A549 (cell line): ENCODE measurements at regions not wholly inside any gene's neighbourhood (a gene's known extent, or its start where the extent isn't known, plus 50 kb on each side); places are given as distances from the start of the nearest gene placed in this dataset.

Source experiments
- ATAC-seq, 2 experiments: fragments of 200-7000 bp in 1 of 2; fragments of >200 bp in 1 of 2; cut with Nextera tagmentation in 1 of 2; cut with Tn5 transposase in 1 of 2; 3 replicates each; pipeline versions ENCODE4 v1.8.0 to v1.9.1; 2018 to 2020; ENCODE audit warnings: mild to moderate bottlenecking in 1 of 2, moderate library complexity in 1 of 2
- CTCF ChIA-PET: fragments of 300-600 bp; sonication (Branson Sonifier 250); formaldehyde crosslinking; extraction: SDS; loops from one replicate; lab custom pipeline; 2021; ENCODE audit warnings: antibody characterized with exemption, inconsistent platforms; lab: Yijun Ruan, JAX
- POLR2A ChIA-PET: fragments of 350-600 bp; formaldehyde crosslinking; extraction: SDS; loops from one replicate; lab custom pipeline; 2021; ENCODE audit warnings: antibody characterized with exemption, inconsistent platforms; lab: Yijun Ruan, JAX
- DNase-seq, 2 experiments: peaks; one replicate each; pipeline versions ENCODE4 v3.0.0 to v3.0.0-alpha.2; 2011 to 2016; ENCODE audit warnings: low read depth in 1 of 2, low spot score in 1 of 2
- FAIRE-seq: peaks from 2 replicates; lab custom pipeline; 2011; peaks lifted over from hg19 to GRCh38; lab: Jason Lieb, UNC
- H3K27ac ChIP-seq, 2 experiments: fragments of >200 bp; sonication (Bioruptor Twin); formaldehyde crosslinking; 3 replicates each; pipeline ENCODE4 v1.5.1; 2016 to 2017
- H3K4me1 ChIP-seq: fragments of >200 bp; sonication (Bioruptor Twin); formaldehyde crosslinking; 3 replicates; pipeline ENCODE4 v1.6.1; 2016
- H3K4me2 ChIP-seq: fragments of >200 bp; sonication (Bioruptor Twin); formaldehyde crosslinking; 3 replicates; pipeline ENCODE4 v1.6.1; 2016
- H3K4me3 ChIP-seq: fragments of >200 bp; sonication (Bioruptor Twin); formaldehyde crosslinking; 3 replicates; pipeline ENCODE4 v1.5.1; 2016
- H3K9me3 ChIP-seq: fragments of >200 bp; sonication (Bioruptor Twin); formaldehyde crosslinking; 3 replicates; pipeline ENCODE4 v1.6.1; 2016
- CBX2 ChIP-seq: fragments of 200-600 bp; sonication (generic); IDR thresholded peaks from 2 replicates; pipeline ENCODE4 v1.6.1; 2016; ENCODE audit warnings: low read depth, mild to moderate bottlenecking, borderline replicate concordance
- CEBPB ChIP-seq, 2 experiments: fragments of >200 bp in 1 of 2; sonication (Bioruptor Twin) in 1 of 2; formaldehyde crosslinking in 1 of 2; IDR thresholded peaks; 2 replicates each; pipeline ENCODE4 v1.6.1; 2012 to 2016
- EP300 ChIP-seq, 2 experiments: fragments of >200 bp; sonication (Bioruptor Twin); formaldehyde crosslinking; IDR thresholded peaks; 2 replicates in 1 of 2; 3 replicates in 1 of 2; pipeline ENCODE4 v1.6.1; 2016 to 2017
- FOSL2 ChIP-seq, 2 experiments: fragments of 450-650 bp in 1 of 2; fragments of >200 bp in 1 of 2; sonication (Bioruptor Twin) in 1 of 2; formaldehyde crosslinking; IDR thresholded peaks; 2 replicates each; pipeline versions ENCODE4 v1.5.0 to v1.6.1; 2016 to 2020; ENCODE audit warnings: mild to moderate bottlenecking in 1 of 2, moderate library complexity in 1 of 2
- GATA3 ChIP-seq: IDR thresholded peaks from 2 replicates; pipeline ENCODE4 v1.6.1; 2012; ENCODE audit warnings: borderline replicate concordance
- HEYL ChIP-seq: fragments of 250-450 bp; sonication (Bioruptor Pico); IDR thresholded peaks from 2 replicates; pipeline ENCODE4 v1.8.0; 2021; ENCODE audit warnings: mild to moderate bottlenecking, moderate library complexity
- HOXA7 ChIP-seq: fragments of 250-450 bp; sonication (Bioruptor Pico); IDR thresholded peaks from 2 replicates; pipeline ENCODE4 v1.5.0; 2020; ENCODE audit warnings: mild to moderate bottlenecking, moderate library complexity
- HOXB13 ChIP-seq: fragments of 250-450 bp; sonication (Bioruptor Pico); IDR thresholded peaks from 2 replicates; pipeline ENCODE4 v1.5.0; 2020; ENCODE audit warnings: low read depth, mild to moderate bottlenecking, moderate library complexity
- HOXB5 ChIP-seq: fragments of 250-450 bp; sonication (Bioruptor Pico); IDR thresholded peaks from 2 replicates; pipeline ENCODE4 v1.5.0; 2020; ENCODE audit warnings: mild to moderate bottlenecking, moderate library complexity
- JUN ChIP-seq, 2 experiments: fragments of >200 bp; sonication (Bioruptor Twin); formaldehyde crosslinking; IDR thresholded peaks; 2 replicates in 1 of 2; 3 replicates in 1 of 2; pipeline ENCODE4 v1.6.1; 2016 to 2017
- JUNB ChIP-seq: fragments of >200 bp; sonication (Bioruptor Twin); formaldehyde crosslinking; IDR thresholded peaks from 2 replicates; pipeline ENCODE4 v1.6.1; 2016
- MAFK ChIP-seq: fragments of 450-650 bp; IDR thresholded peaks from 2 replicates; pipeline ENCODE4 v1.6.1; 2014; ENCODE audit not compliant: partially characterized antibody
- MYC ChIP-seq: IDR thresholded peaks from 2 replicates; pipeline ENCODE4 v1.6.1; 2012; ENCODE audit warnings: mild to moderate bottlenecking, inconsistent platforms, low read length, improper control_type of control experiment, borderline replicate concordance
- NPAS2 ChIP-seq: fragments of 250-450 bp; sonication (Bioruptor Pico); IDR thresholded peaks from 2 replicates; pipeline ENCODE4 v1.8.0; 2022; ENCODE audit warnings: mild to moderate bottlenecking, moderate library complexity, borderline replicate concordance
- POLR2A ChIP-seq: IDR thresholded peaks from 2 replicates; pipeline ENCODE4 v1.6.1; 2012; ENCODE audit warnings: mild to moderate bottlenecking, low read length
- RAD21 ChIP-seq, 2 experiments: fragments of >200 bp in 1 of 2; sonication (Bioruptor Twin) in 1 of 2; formaldehyde crosslinking in 1 of 2; IDR thresholded peaks in 1 of 2; conservative IDR thresholded peaks in 1 of 2; 2 replicates in 1 of 2; 3 replicates in 1 of 2; pipeline ENCODE4 v1.6.1; 2012 to 2018; ENCODE audit warnings: inconsistent platforms in 1 of 2
- RARB ChIP-seq: fragments of 250-450 bp; sonication (Bioruptor Pico); IDR thresholded peaks from 2 replicates; pipeline ENCODE4 v1.8.0; 2021; ENCODE audit warnings: mild to moderate bottlenecking, moderate library complexity
- TFCP2L1 ChIP-seq: fragments of 250-450 bp; sonication (Bioruptor Pico); IDR thresholded peaks from 2 replicates; pipeline ENCODE4 v1.5.0; 2021; ENCODE audit warnings: mild to moderate bottlenecking
- WGBS: methylation state at CpG from one replicate; pipeline ENCODE4 v1.1.6; 2017; ENCODE audit errors: missing lambda C conversion rate; 5-methylcytosine and 5-hydroxymethylcytosine counted together
- TF ChIP-seq, protein P1 (sequence below): fragments of 150-350 bp; IDR thresholded peaks from 2 replicates; pipeline ENCODE4 v1.6.1; 2014; ENCODE audit warnings: low read depth, mild to moderate bottlenecking, low read length
- TF ChIP-seq, protein P2 (sequence below): fragments of >200 bp; sonication (Bioruptor Twin); formaldehyde crosslinking; IDR thresholded peaks from 3 replicates; pipeline ENCODE4 v1.6.1; 2016
- TF ChIP-seq, protein P3 (sequence below): fragments of 200-600 bp; sonication (generic); IDR thresholded peaks from 2 replicates; pipeline ENCODE4 v1.6.1; 2016; ENCODE audit warnings: antibody characterized with exemption, mild to moderate bottlenecking, moderate library complexity
- TF ChIP-seq, protein P4 (sequence below): IDR thresholded peaks from 2 replicates; pipeline ENCODE4 v1.6.1; 2012
- TF ChIP-seq, protein P5 (sequence below): IDR thresholded peaks from 2 replicates; pipeline ENCODE4 v1.6.1; 2012; ENCODE audit warnings: low read depth, borderline replicate concordance

DNA sequence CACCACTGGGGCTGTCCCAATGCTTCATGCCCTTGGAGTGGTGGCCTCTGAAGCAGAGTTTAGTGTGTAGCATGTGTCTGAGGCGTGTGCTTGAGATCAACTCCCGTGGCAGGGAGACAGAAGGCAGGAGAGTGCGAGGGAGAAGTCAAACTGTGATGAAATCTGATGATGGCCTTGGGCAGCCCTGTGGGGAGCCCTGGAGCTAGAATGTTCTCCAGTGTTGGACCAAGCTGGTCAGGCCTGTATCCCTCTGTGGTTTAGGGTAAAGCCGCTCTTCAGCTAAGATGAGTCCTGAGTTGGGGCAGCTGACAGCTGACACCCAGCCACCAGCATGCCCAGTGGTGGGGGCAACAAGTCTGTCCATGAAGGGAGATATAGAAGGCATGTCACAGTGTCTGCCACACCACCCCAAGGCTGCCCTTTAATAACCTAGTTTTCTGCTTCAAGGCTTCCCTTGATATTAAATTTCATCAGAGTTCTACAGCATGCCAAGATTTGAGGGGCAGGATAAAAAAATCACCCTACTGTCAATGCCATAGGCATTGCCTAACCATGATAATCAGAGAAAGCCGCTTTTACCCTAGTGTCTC, 170.5 kb upstream of the SVIL start (continued):
- TF ChIP-seq, protein P1, sequence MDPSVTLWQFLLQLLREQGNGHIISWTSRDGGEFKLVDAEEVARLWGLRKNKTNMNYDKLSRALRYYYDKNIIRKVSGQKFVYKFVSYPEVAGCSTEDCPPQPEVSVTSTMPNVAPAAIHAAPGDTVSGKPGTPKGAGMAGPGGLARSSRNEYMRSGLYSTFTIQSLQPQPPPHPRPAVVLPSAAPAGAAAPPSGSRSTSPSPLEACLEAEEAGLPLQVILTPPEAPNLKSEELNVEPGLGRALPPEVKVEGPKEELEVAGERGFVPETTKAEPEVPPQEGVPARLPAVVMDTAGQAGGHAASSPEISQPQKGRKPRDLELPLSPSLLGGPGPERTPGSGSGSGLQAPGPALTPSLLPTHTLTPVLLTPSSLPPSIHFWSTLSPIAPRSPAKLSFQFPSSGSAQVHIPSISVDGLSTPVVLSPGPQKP, result no peak
- TF ChIP-seq CBX2, result no peak
- TF ChIP-seq, all 56 proteins: peak for 0

DNA sequence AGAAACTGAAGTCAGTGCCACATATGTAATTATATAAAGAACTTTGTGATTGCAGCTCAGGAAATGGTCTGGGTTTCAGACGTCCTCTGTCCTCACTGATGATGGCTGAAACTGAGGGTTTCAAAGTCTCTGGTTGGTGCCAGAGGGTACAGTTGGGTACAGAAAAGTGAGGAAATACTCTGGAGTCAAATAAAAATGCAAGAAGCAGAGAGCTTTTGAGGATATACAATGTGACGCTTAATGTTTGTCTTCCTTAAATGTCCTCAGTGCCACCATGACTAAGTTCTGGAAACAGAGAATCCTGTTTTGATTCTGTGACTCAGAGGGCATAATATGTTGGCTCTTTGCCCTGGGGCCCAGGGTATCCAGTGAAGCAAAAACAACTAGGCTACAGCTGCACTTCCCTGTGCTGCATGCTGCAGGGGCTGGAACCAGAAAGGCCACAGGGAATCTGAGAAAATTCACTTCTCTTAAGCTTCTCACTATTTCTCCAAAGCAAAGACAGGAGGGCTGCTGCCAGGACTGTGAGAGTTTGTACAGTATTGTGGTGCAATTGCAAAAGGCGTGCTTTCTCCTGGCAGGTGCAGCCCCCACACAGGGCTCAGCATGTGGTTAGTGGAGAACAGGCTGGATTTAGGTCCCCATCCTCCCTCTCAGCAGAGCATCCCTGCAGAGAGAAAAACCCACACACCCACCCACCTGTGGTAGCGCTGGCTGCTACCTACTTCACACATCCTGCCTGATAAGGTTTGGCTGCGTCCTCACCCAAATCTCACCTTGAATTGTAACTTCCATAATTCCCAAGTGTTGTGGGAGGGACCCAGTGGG, 169.5 kb upstream of the SVIL start:
- ChIA-PET CTCF (interaction anchor here (0.9 to 2.5 kb wide), 6 partner anchors 18 to 90 kb away, joined by 3 to 17 read pairs (median 8); no protein-coding TSS in a partner anchor), POLR2A (interaction anchor here (0.5 to 1.0 kb wide), 2 partner anchors 10 to 17 kb away, joined by 3 read pairs; no protein-coding TSS in a partner anchor)
- WGBS, result 51% methylated on average over 5 of the region's 5 CpGs
- peak overlapping the region; percentile 84 for H3K4me2 ChIP-seq
- peak overlapping the region; percentile 79 to 86 for H3K27ac ChIP-seq
- H3K4me3 ChIP-seq, result peak overlapping the region; percentile 21; the same call in 1 of the 3 replicates
- H3K4me1 ChIP-seq, result peaks cover 55% of the 10 kb centered on the region
- FAIRE-seq (peak; percentile 67), DNase-seq (peak; percentile 82 to 85), ATAC-seq (peak; percentile 80 to 83)
- peak; percentile 34 to 81; a peak in 3 of 5 replicates for TF ChIP-seq EP300 (IDR thresholded peaks at IDR 0.05)
- TF ChIP-seq, protein P2, sequence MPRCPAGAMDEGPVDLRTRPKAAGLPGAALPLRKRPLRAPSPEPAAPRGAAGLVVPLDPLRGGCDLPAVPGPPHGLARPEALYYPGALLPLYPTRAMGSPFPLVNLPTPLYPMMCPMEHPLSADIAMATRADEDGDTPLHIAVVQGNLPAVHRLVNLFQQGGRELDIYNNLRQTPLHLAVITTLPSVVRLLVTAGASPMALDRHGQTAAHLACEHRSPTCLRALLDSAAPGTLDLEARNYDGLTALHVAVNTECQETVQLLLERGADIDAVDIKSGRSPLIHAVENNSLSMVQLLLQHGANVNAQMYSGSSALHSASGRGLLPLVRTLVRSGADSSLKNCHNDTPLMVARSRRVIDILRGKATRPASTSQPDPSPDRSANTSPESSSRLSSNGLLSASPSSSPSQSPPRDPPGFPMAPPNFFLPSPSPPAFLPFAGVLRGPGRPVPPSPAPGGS, result 0 out of 3 replicates have a peak, but pooled peaks have one; percentile 72
- TF ChIP-seq JUN (IDR thresholded peaks at IDR 0.05), result peak; percentile 63 to 76; a peak in 3 of 5 replicates
- no peak for TF ChIP-seq HOXA7 (CRISPR knock-in tag)
- no peak for TF ChIP-seq NPAS2
- TF ChIP-seq GATA3, result peak; percentile 66; the same call in 1 of the 2 replicates
- peak; percentile 70 for TF ChIP-seq FOSL2 (IDR thresholded peaks at IDR 0.05)
- TF ChIP-seq FOSL2 (CRISPR knock-in tag; IDR thresholded peaks at IDR 0.05), result peak; percentile 87
- TF ChIP-seq CEBPB (IDR thresholded peaks at IDR 0.05), result peak in 1 of 2 experiments; percentile 54; a peak in 2 of 4 replicates
- TF ChIP-seq JUNB, result peak; percentile 86
- TF ChIP-seq HOXB13 (CRISPR knock-in tag), result no peak
- H3K9me3 ChIP-seq, result no peaks in the 10 kb centered on the region

DNA sequence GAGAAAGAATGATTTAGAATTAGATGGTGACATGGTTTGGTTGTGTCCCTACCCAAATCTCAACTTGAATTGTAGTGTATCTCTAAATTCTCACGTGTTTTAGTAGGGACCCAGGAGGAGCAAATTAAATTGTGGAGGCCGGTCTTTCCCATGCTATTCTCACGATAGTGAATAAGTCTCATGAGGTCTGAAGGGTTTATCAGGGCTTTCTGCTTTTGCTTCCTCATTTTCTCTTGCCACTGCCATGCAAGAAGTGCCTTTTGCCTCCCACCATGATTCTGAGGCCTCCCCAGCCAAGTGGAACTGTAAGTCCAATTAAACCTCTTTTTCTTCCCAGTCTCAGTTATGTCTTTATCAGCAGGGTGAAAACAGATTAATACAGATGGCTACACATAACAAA, 167.4 kb upstream of the SVIL start:
- 91% methylated on average over 3 of the region's 3 CpGs for WGBS
- CTCF ChIA-PET, result interaction anchor here (0.7 to 2.5 kb wide), 6 partner anchors 8 to 167 kb away, joined by 3 to 17 read pairs (median 6); no protein-coding TSS in a partner anchor
- POLR2A ChIA-PET, result no interaction called here
- Histone ChIP-seq H3K27ac (peak overlapping the region; percentile 79 to 86), H3K4me1 (peaks cover 59% of the 10 kb centered on the region), H3K9me3 (no peaks in the 10 kb centered on the region), H3K4me3 (no peak overlapping the region), H3K4me2 (no peak overlapping the region)
- FAIRE-seq (no peak), DNase-seq (no peak), ATAC-seq (no peak)
- TF ChIP-seq TFCP2L1 (no peak), HOXB13 (CRISPR knock-in tag) (no peak), HOXB5 (CRISPR knock-in tag) (no peak), HEYL (CRISPR knock-in tag) (no peak), MYC (no peak), MAFK (no peak), RARB (CRISPR knock-in tag) (no peak), POLR2A (no peak), RAD21 (conservative IDR thresholded peaks at IDR 0.05 in 1 of 2, IDR thresholded peaks at IDR 0.05 in 1 of 2) (no peak), FOSL2 (IDR thresholded peaks at IDR 0.05) (no peak), FOSL2 (CRISPR knock-in tag; IDR thresholded peaks at IDR 0.05) (no peak)
- TF ChIP-seq, protein P3, sequence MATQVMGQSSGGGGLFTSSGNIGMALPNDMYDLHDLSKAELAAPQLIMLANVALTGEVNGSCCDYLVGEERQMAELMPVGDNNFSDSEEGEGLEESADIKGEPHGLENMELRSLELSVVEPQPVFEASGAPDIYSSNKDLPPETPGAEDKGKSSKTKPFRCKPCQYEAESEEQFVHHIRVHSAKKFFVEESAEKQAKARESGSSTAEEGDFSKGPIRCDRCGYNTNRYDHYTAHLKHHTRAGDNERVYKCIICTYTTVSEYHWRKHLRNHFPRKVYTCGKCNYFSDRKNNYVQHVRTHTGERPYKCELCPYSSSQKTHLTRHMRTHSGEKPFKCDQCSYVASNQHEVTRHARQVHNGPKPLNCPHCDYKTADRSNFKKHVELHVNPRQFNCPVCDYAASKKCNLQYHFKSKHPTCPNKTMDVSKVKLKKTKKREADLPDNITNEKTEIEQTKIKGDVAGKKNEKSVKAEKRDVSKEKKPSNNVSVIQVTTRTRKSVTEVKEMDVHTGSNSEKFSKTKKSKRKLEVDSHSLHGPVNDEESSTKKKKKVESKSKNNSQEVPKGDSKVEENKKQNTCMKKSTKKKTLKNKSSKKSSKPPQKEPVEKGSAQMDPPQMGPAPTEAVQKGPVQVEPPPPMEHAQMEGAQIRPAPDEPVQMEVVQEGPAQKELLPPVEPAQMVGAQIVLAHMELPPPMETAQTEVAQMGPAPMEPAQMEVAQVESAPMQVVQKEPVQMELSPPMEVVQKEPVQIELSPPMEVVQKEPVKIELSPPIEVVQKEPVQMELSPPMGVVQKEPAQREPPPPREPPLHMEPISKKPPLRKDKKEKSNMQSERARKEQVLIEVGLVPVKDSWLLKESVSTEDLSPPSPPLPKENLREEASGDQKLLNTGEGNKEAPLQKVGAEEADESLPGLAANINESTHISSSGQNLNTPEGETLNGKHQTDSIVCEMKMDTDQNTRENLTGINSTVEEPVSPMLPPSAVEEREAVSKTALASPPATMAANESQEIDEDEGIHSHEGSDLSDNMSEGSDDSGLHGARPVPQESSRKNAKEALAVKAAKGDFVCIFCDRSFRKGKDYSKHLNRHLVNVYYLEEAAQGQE, result no peak
- TF ChIP-seq, protein P4, sequence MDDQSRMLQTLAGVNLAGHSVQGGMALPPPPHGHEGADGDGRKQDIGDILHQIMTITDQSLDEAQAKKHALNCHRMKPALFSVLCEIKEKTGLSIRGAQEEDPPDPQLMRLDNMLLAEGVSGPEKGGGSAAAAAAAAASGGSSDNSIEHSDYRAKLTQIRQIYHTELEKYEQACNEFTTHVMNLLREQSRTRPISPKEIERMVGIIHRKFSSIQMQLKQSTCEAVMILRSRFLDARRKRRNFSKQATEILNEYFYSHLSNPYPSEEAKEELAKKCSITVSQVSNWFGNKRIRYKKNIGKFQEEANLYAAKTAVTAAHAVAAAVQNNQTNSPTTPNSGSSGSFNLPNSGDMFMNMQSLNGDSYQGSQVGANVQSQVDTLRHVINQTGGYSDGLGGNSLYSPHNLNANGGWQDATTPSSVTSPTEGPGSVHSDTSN, result no peak
- TF ChIP-seq, protein P1, result no peak
- TF ChIP-seq, protein P5, sequence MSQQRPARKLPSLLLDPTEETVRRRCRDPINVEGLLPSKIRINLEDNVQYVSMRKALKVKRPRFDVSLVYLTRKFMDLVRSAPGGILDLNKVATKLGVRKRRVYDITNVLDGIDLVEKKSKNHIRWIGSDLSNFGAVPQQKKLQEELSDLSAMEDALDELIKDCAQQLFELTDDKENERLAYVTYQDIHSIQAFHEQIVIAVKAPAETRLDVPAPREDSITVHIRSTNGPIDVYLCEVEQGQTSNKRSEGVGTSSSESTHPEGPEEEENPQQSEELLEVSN, result no peak
